Aorta (tissue), 5 donors: ENCODE measurements at regions not wholly inside any gene's neighbourhood (a gene's known extent, or its start where the extent isn't known, plus 50 kb on each side); places are given as distances from the start of the nearest gene placed in this dataset.
"Not testable (repeated sequence)": the region's sequence is repeated elsewhere in the genome, so short reads cannot be mapped to it uniquely, and the experiment has no call there.

ENCODE experiments used
- ATAC-seq: fragments of 200-7000 bp; cut with Tn5 transposase; one replicate; pipeline ENCODE4 v1.9.1; 2022; ENCODE audit warnings: moderate library complexity; ENCODE audit not compliant: low FRiP score
- DNase-seq, 2 donors: peaks; one replicate each; pipeline ENCODE4 v3.0.0-alpha.2; 2020
- H3K27ac ChIP-seq, 2 donors: one replicate each; pipeline ENCODE4 v1.5.1; 2013; ENCODE audit warnings: low read length in 2 of 2, mild to moderate bottlenecking in 2 of 2, moderate library complexity in 2 of 2, control low read depth in 1 of 2, inconsistent platforms in 1 of 2, low read depth in 1 of 2
- H3K27me3 ChIP-seq, 2 donors: one replicate each; pipeline ENCODE4 v1.6.1; 2013; ENCODE audit warnings: control low read depth in 1 of 2, low read length in 1 of 2, mild to moderate bottlenecking in 1 of 2, moderate library complexity in 1 of 2; ENCODE audit not compliant: insufficient read depth in 2 of 2, control insufficient read depth in 1 of 2
- H3K36me3 ChIP-seq, 2 donors: one replicate each; pipeline ENCODE4 v1.6.1; 2013; ENCODE audit warnings: control low read depth in 1 of 2, low read length in 1 of 2, mild to moderate bottlenecking in 1 of 2; ENCODE audit not compliant: insufficient read depth in 2 of 2, control insufficient read depth in 1 of 2
- H3K4me1 ChIP-seq, 2 donors: one replicate each; pipeline ENCODE4 v1.6.1; 2013; ENCODE audit warnings: low read length in 2 of 2, control low read depth in 1 of 2, mild to moderate bottlenecking in 1 of 2, moderate library complexity in 1 of 2; ENCODE audit not compliant: insufficient read depth in 2 of 2, control insufficient read depth in 1 of 2
- H3K4me3 ChIP-seq, 2 donors: one replicate each; pipeline ENCODE4 v1.5.1; 2013; ENCODE audit warnings: low read length in 2 of 2, control low read depth in 1 of 2, mild to moderate bottlenecking in 1 of 2
- H3K9me3 ChIP-seq: one replicate; pipeline ENCODE4 v1.6.1; 2013; ENCODE audit warnings: mild to moderate bottlenecking, low read length; ENCODE audit not compliant: control insufficient read depth
- WGBS, 2 donors: extraction: QIAGEN DNeasy Blood & Tissue Kit; methylation state at CpG; one replicate each; pipeline ENCODE4 v1.1.7; 2013; 5-methylcytosine and 5-hydroxymethylcytosine counted together
- intact Hi-C, 2 donors: fragments of 100-400 bp; cut with DNase I; formaldehyde crosslinking; loops; one replicate each; pipeline versions ENCODE4 v1.14.2 to v1.15.0; 2022
- donor health status: healthy with polysubstance abuse.
- donor health status: Bipolar disorder and iron deficiency.
- donor health status: DM: no; HTN: no; CAD: no.
- donor health status: DM: no; HTN: no; CAD: no.
- donor health status: DM: yes; HTN: yes; CAD: no.

- WGBS, 2 donors = 27 to 32% methylated on average over 3 of the region's 3 CpGs
- no peak overlapping the region for H3K4me3 ChIP-seq
- no peaks in the 10 kb centered on the region for H3K27me3 ChIP-seq
- peaks cover 0 to 2% of the 10 kb centered on the region in 2 donors for H3K36me3 ChIP-seq
- no peak for ATAC-seq
- no peaks in the 10 kb centered on the region for H3K9me3 ChIP-seq
- DNase-seq = no peak
- peaks cover 2 to 10% of the 10 kb centered on the region in 2 donors for H3K4me1 ChIP-seq
- intact Hi-C loops = no loop called here
- H3K27ac ChIP-seq = no peak overlapping the region
These were observed 76.3 kb upstream of the WIPF1 start for GRCh38 chr2:174673876-174674275.

GRCh38 chr2:174673440-174673839, 75.8 kb upstream of the WIPF1 start:
- H3K4me1 ChIP-seq = peaks cover 2 to 10% of the 10 kb centered on the region in 2 donors
- H3K27ac ChIP-seq = no peak overlapping the region
- H3K9me3 ChIP-seq = no peaks in the 10 kb centered on the region
- peaks cover 0 to 2% of the 10 kb centered on the region in 2 donors for H3K36me3 ChIP-seq
- DNase-seq (no peak), ATAC-seq (no peak)
- 73 to 80% methylated on average over 7 of the region's 7 CpGs for WGBS, 2 donors
- H3K27me3 ChIP-seq = no peaks in the 10 kb centered on the region
- no peak overlapping the region for H3K4me3 ChIP-seq
- intact Hi-C loops = no loop called here

GRCh38 chr2:174671532-174671931, 73.9 kb upstream of the WIPF1 start:
- H3K36me3 ChIP-seq, H3K4me1 ChIP-seq, H3K27me3 ChIP-seq, H3K9me3 ChIP-seq, ATAC-seq, H3K27ac ChIP-seq, H3K4me3 ChIP-seq, DNase-seq, intact Hi-C loops: not testable (repeated sequence)
- 86 to 92% methylated on average over 10 of the region's 10 CpGs for WGBS, 2 donors

GRCh38 chr2:174670446-174670845, 72.8 kb upstream of the WIPF1 start:
- H3K36me3 ChIP-seq = no peaks in the 10 kb centered on the region
- H3K9me3 ChIP-seq = no peaks in the 10 kb centered on the region
- no peak for ATAC-seq
- intact Hi-C loops = no loop called here
- DNase-seq = peak in 1 of 2 donors; percentile 66
- WGBS, 2 donors = 70 to 71% methylated on average over 4 of the region's 4 CpGs
- H3K4me3 ChIP-seq = no peak overlapping the region
- H3K27me3 ChIP-seq = no peaks in the 10 kb centered on the region
- peaks cover 2 to 6% of the 10 kb centered on the region in 2 donors for H3K4me1 ChIP-seq
- no peak overlapping the region for H3K27ac ChIP-seq

GRCh38 chr2:174669336-174669735, 71.7 kb upstream of the WIPF1 start:
- no peak overlapping the region for H3K4me3 ChIP-seq
- no peaks in the 10 kb centered on the region for H3K27me3 ChIP-seq
- no peaks in the 10 kb centered on the region for H3K36me3 ChIP-seq
- intact Hi-C loops = no loop called here
- WGBS, 2 donors = 87 to 92% methylated on average over 5 of the region's 5 CpGs
- DNase-seq = no peak
- peaks cover 2 to 7% of the 10 kb centered on the region in 2 donors for H3K4me1 ChIP-seq
- ATAC-seq = no peak
- no peaks in the 10 kb centered on the region for H3K9me3 ChIP-seq
- H3K27ac ChIP-seq = no peak overlapping the region

GRCh38 chr2:174668075-174668474, 70.5 kb upstream of the WIPF1 start:
- Histone ChIP-seq H3K36me3 (no peaks in the 10 kb centered on the region), H3K27me3 (no peaks in the 10 kb centered on the region), H3K27ac (no peak overlapping the region), H3K9me3 (no peaks in the 10 kb centered on the region), H3K4me1 (peaks cover 2 to 9% of the 10 kb centered on the region in 2 donors), H3K4me3 (no peak overlapping the region)
- intact Hi-C loops = no loop called here
- DNase-seq (no peak), ATAC-seq (no peak)
- 85 to 87% methylated on average over 7 of the region's 7 CpGs for WGBS, 2 donors

GRCh38 chr2:174667250-174667860, 69.8 kb upstream of the WIPF1 start:
- H3K4me1 ChIP-seq = peaks cover 0 to 9% of the 10 kb centered on the region in 2 donors
- H3K9me3 ChIP-seq = no peaks in the 10 kb centered on the region
- DNase-seq = peak in 1 of 2 donors; percentile 54
- intact Hi-C loops = no loop called here
- no peak overlapping the region for H3K27ac ChIP-seq
- no peaks in the 10 kb centered on the region for H3K27me3 ChIP-seq
- H3K36me3 ChIP-seq = no peaks in the 10 kb centered on the region
- no peak for ATAC-seq
- H3K4me3 ChIP-seq = no peak overlapping the region
- 73 to 77% methylated on average over 6 of the region's 6 CpGs for WGBS, 2 donors

- ATAC-seq (no peak), DNase-seq (no peak)
- no peaks in the 10 kb centered on the region for H3K36me3 ChIP-seq
- no peaks in the 10 kb centered on the region for H3K9me3 ChIP-seq
- intact Hi-C loops = no loop called here
- H3K4me3 ChIP-seq = no peak overlapping the region
- no peak overlapping the region for H3K27ac ChIP-seq
- H3K27me3 ChIP-seq = no peaks in the 10 kb centered on the region
- H3K4me1 ChIP-seq = peaks cover 0 to 9% of the 10 kb centered on the region in 2 donors
- 61 to 71% methylated on average over 5 of the region's 5 CpGs for WGBS, 2 donors
These were observed 69.2 kb upstream of the WIPF1 start for GRCh38 chr2:174666845-174667244.

- DNase-seq (peak in 1 of 2 donors; percentile 43), ATAC-seq (peak; percentile 30)
- H3K4me1 ChIP-seq = peaks cover 0 to 9% of the 10 kb centered on the region in 2 donors
- intact Hi-C loops = no loop called here
- peak overlapping the region in 1 of 2 donors; percentile 55 for H3K27ac ChIP-seq
- no peaks in the 10 kb centered on the region for H3K27me3 ChIP-seq
- H3K36me3 ChIP-seq = no peaks in the 10 kb centered on the region
- no peaks in the 10 kb centered on the region for H3K9me3 ChIP-seq
- H3K4me3 ChIP-seq = no peak overlapping the region
These were observed 68.7 kb upstream of the WIPF1 start for GRCh38 chr2:174666312-174666711.
